ENCODE measurements at regions not wholly inside any gene's neighbourhood (a gene's known extent, or its start where the extent isn't known, plus 50 kb on each side); places are given as distances from the start of the nearest gene placed in this dataset.

DNA sequence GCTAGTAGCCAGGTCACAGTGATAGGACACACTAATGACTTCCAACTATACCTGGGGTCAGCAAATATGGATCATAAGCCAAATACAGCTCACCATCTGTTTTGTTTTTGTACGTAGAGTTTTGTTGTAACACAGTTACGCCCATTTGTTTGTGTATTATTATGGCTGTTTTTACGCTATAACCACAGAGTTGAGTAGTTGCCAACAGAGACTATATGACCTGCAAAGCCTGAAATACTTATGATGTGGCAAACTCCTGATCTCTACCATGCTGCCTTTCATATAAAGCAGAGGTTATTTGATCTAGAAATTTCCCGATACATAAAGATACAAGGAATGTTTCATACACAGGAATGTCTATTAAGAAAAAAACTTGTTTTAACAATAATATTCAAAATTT, 152.2 kb downstream of the HNMT start:
- TF ChIP-seq EZH2 (IDR thresholded peaks at IDR 0.05; ENCODE audit: borderline replicate concordance), result no peak
- no peak for TF ChIP-seq EZH2phosphoT487 (IDR thresholded peaks at IDR 0.05; ENCODE audit: low read depth, severe bottlenecking, unreplicated experiment)
- TF ChIP-seq, protein P1, sequence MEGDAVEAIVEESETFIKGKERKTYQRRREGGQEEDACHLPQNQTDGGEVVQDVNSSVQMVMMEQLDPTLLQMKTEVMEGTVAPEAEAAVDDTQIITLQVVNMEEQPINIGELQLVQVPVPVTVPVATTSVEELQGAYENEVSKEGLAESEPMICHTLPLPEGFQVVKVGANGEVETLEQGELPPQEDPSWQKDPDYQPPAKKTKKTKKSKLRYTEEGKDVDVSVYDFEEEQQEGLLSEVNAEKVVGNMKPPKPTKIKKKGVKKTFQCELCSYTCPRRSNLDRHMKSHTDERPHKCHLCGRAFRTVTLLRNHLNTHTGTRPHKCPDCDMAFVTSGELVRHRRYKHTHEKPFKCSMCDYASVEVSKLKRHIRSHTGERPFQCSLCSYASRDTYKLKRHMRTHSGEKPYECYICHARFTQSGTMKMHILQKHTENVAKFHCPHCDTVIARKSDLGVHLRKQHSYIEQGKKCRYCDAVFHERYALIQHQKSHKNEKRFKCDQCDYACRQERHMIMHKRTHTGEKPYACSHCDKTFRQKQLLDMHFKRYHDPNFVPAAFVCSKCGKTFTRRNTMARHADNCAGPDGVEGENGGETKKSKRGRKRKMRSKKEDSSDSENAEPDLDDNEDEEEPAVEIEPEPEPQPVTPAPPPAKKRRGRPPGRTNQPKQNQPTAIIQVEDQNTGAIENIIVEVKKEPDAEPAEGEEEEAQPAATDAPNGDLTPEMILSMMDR (IDR thresholded peaks at IDR 0.05; ENCODE audit: poor library complexity), result no peak
- Histone ChIP-seq H3K36me3 (replicated peaks; ENCODE audit: insufficient read depth, low read depth) (no peaks in the 10 kb centered on the region), H3K4me2 (no peak overlapping the region), H3K9me3 (ENCODE audit: low read depth) (no peaks in the 10 kb centered on the region), H3K4me1 (ENCODE audit: insufficient read depth) (no peaks in the 10 kb centered on the region), H3K27ac (no peak overlapping the region), H3K4me3 (no peak overlapping the region), H3K79me2 (no peaks in the 10 kb centered on the region), H2AFZ (no peak overlapping the region), H4K20me1 (ENCODE audit: insufficient read depth, poor library complexity, severe bottlenecking) (no peaks in the 10 kb centered on the region), H3K9me2 (replicated peaks; ENCODE audit: insufficient read depth) (no peaks in the 10 kb centered on the region), H3K27me3 (no peaks in the 10 kb centered on the region)
- DNase-seq (ENCODE audit: low spot score), result no peak
- WGBS (ENCODE audit: low lambda C conversion rate, missing lambda C conversion rate), result 90% methylated on average over 4 of the region's 4 CpGs

DNA sequence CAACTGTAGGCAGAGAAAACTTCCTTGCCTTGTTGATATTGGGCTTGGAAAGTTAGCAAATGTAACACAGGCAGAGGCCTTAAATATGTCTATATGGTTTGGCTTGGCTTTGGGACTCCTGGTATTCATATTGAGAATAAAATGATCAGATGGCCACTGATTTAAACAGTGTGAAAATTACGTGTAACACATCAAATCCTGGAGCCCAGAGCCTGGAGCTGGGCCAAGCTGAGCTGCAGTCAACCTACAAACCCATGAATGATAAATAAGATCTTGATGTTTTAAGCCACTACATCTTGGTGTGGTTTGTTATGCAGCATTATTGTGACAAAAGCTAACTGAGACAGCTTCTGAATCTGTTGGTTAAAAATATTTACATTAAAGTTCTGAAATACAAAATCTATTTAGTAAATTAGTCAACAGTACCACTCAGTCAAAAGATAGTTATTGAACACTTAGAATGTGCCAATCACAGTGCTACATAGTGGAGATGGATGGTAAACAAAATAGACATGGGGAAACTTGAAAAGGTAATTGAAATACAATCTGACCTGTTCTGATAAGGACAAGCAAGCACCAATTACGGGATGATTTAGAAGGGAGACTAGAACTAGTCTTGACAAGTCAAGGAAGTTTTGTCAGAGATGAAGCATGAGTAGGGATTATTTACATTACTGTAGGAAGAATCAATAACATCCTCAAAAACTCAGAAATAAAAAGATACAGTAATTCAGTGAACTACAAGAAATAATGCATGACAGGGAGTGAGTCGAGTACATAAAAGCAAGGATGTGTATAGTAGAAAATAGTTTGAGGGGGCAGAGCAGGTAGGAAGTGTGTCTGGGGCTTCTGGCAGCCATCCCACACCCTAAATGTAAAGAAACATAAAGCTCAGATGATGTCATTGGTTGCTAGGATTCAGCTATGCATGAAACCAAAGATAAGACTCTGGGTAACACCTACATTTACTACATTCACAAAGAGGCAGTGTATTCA, 157.7 kb downstream of the HNMT start:
- Histone ChIP-seq H4K20me1 (ENCODE audit: insufficient read depth, poor library complexity, severe bottlenecking) (no peaks in the 10 kb centered on the region), H3K9me3 (ENCODE audit: low read depth) (no peaks in the 10 kb centered on the region), H3K4me1 (ENCODE audit: insufficient read depth) (no peaks in the 10 kb centered on the region), H3K27ac (peak overlapping the region; percentile 69), H3K79me2 (no peaks in the 10 kb centered on the region), H3K9me2 (replicated peaks; ENCODE audit: insufficient read depth) (no peaks in the 10 kb centered on the region), H3K4me3 (no peak overlapping the region), H3K4me2 (no peak overlapping the region), H3K27me3 (no peaks in the 10 kb centered on the region), H3K36me3 (replicated peaks; ENCODE audit: insufficient read depth, low read depth) (no peaks in the 10 kb centered on the region), H2AFZ (no peak overlapping the region)
- DNase-seq (ENCODE audit: low spot score), result peak; percentile 73
- WGBS (ENCODE audit: low lambda C conversion rate, missing lambda C conversion rate), result 65% methylated on average over 3 of the region's 3 CpGs
- TF ChIP-seq EZH2phosphoT487 (IDR thresholded peaks at IDR 0.05; ENCODE audit: low read depth, severe bottlenecking, unreplicated experiment), result no peak
- no peak for TF ChIP-seq EZH2 (IDR thresholded peaks at IDR 0.05; ENCODE audit: borderline replicate concordance)
- TF ChIP-seq, protein P1 (IDR thresholded peaks at IDR 0.05; ENCODE audit: poor library complexity), result no peak

DNA sequence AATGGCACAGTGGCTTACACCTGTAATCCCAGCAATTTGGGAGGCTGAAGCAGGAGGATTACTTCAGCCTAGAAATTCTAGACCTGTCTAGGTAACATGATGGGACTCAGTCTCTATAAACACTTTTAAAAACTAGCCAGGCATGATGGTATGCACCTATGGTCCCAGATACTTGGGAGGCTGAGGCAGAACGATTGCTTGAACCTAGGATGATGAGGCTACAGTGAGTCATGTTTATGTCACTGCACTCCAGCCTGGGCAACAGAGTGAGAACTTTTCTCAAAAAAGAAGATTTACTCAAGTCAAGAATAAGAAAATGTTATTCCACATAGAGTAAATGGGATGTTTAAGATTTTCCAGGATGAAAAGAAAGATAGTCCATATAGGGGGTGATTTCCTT, 158.6 kb downstream of the HNMT start:
- H3K4me3 ChIP-seq, result no peak overlapping the region
- H3K4me2 ChIP-seq, result peak overlapping the region; percentile 20
- no peaks in the 10 kb centered on the region for H3K4me1 ChIP-seq (ENCODE audit: insufficient read depth)
- no peaks in the 10 kb centered on the region for H3K36me3 ChIP-seq (replicated peaks; ENCODE audit: insufficient read depth, low read depth)
- H3K9me2 ChIP-seq (replicated peaks; ENCODE audit: insufficient read depth), result no peaks in the 10 kb centered on the region
- peak overlapping the region; percentile 69 for H3K27ac ChIP-seq
- no peak overlapping the region for H2AFZ ChIP-seq
- WGBS (ENCODE audit: low lambda C conversion rate, missing lambda C conversion rate), result 34% methylated on average over 1 of the region's 1 CpG
- no peaks in the 10 kb centered on the region for H3K79me2 ChIP-seq
- DNase-seq (ENCODE audit: low spot score), result no peak
- TF ChIP-seq, protein P1 (IDR thresholded peaks at IDR 0.05; ENCODE audit: poor library complexity), result no peak
- TF ChIP-seq EZH2phosphoT487 (IDR thresholded peaks at IDR 0.05; ENCODE audit: low read depth, severe bottlenecking, unreplicated experiment), result no peak
- TF ChIP-seq EZH2 (IDR thresholded peaks at IDR 0.05; ENCODE audit: borderline replicate concordance), result no peak
- no peaks in the 10 kb centered on the region for H4K20me1 ChIP-seq (ENCODE audit: insufficient read depth, poor library complexity, severe bottlenecking)
- no peaks in the 10 kb centered on the region for H3K9me3 ChIP-seq (ENCODE audit: low read depth)
- H3K27me3 ChIP-seq, result no peaks in the 10 kb centered on the region

Measured in hepatocyte (in vitro differentiated cells).